Stimulated activated CD4-positive, alpha-beta T cell treated with anti-CD3 and anti-CD28 coated beads, Interleukin-4, amount 100 ng/mL, for 1 hour (primary cell): ENCODE measurements at regions not wholly inside any gene's neighbourhood (a gene's known extent, or its start where the extent isn't known, plus 50 kb on each side); places are given as distances from the start of the nearest gene placed in this dataset.
"Not testable (repeated sequence)": the region's sequence is repeated elsewhere in the genome, so short reads cannot be mapped to it uniquely, and the experiment has no call there.

Source experiments
- DNase-seq: peaks from one replicate; pipeline ENCODE4 v3.0.0-alpha.2; 2020

- DNase-seq, result no peak
Observed at GRCh38 chr6:137933696-137934095, 66.6 kb downstream of the TNFAIP3 start.

GRCh38 chr6:137936798-137937197 is 69.7 kb downstream of the TNFAIP3 start:
- no peak for DNase-seq

GRCh38 chr6:137937834-137938233 is 70.8 kb downstream of the TNFAIP3 start:
- no peak for DNase-seq

- DNase-seq, result no peak
Observed at GRCh38 chr6:137938770-137939379, 71.8 kb downstream of the TNFAIP3 start.

- no peak for DNase-seq
Observed at GRCh38 chr6:137941995-137942394, 74.9 kb downstream of the TNFAIP3 start.

- no peak for DNase-seq
Observed at GRCh38 chr6:137942736-137943135, 75.7 kb downstream of the TNFAIP3 start.

GRCh38 chr6:137944381-137944780 is 77.3 kb downstream of the TNFAIP3 start:
- not testable (repeated sequence) for DNase-seq

GRCh38 chr6:137944793-137945498 is 77.9 kb downstream of the TNFAIP3 start:
- no peak for DNase-seq

GRCh38 chr6:137949686-137950390 is 82.8 kb downstream of the TNFAIP3 start:
- no peak for DNase-seq

- no peak for DNase-seq
Observed at GRCh38 chr6:137950581-137950980, 83.5 kb downstream of the TNFAIP3 start.

- no peak for DNase-seq
Observed at GRCh38 chr6:137951064-137951597, 84.1 kb downstream of the TNFAIP3 start.

- no peak for DNase-seq
Observed at GRCh38 chr6:137952247-137952646, 85.2 kb downstream of the TNFAIP3 start.

- DNase-seq, result no peak
Observed at GRCh38 chr6:137953761-137954160, 86.7 kb downstream of the TNFAIP3 start.

GRCh38 chr6:137954253-137954652 is 87.2 kb downstream of the TNFAIP3 start:
- no peak for DNase-seq

- DNase-seq, result no peak
Observed at GRCh38 chr6:137956098-137956488, 89.0 kb downstream of the TNFAIP3 start.

- DNase-seq, result no peak
Observed at GRCh38 chr6:137957471-137957870, 90.4 kb downstream of the TNFAIP3 start.

- DNase-seq, result no peak
Observed at GRCh38 chr6:137958811-137959565, 91.9 kb downstream of the TNFAIP3 start.

GRCh38 chr6:137962725-137963124 is 95.7 kb downstream of the TNFAIP3 start:
- no peak for DNase-seq

- DNase-seq, result no peak
Observed at GRCh38 chr6:137964876-137965275, 97.8 kb downstream of the TNFAIP3 start.

- DNase-seq, result no peak
Observed at GRCh38 chr6:137967689-137968454, 100.8 kb downstream of the TNFAIP3 start.

- no peak for DNase-seq
Observed at GRCh38 chr6:137968455-137968804, 101.4 kb downstream of the TNFAIP3 start.

- no peak for DNase-seq
Observed at GRCh38 chr6:137968901-137969300, 101.8 kb downstream of the TNFAIP3 start.
